ENCODE measurements at regions not wholly inside any gene's neighbourhood (a gene's known extent, or its start where the extent isn't known, plus 50 kb on each side); places are given as distances from the start of the nearest gene placed in this dataset.

GRCh38 chr1:58180537-58180936, 366.0 kb downstream of the OMA1 start:
- TF ChIP-seq POLR2AphosphoS5 (IDR thresholded peaks at IDR 0.05; ENCODE audit: low read depth, low read length) (no peak), REST (IDR thresholded peaks at IDR 0.05; ENCODE audit: insufficient read depth in 1 of 2, low read depth in 2 of 2, low read length in 2 of 2) (no peak)
